Lower lobe of right lung (tissue), 2 donors: ENCODE measurements at regions not wholly inside any gene's neighbourhood (a gene's known extent, or its start where the extent isn't known, plus 50 kb on each side); places are given as distances from the start of the nearest gene placed in this dataset.

Source experiments
- ATAC-seq, 2 donors: fragments of 200-7000 bp; cut with Tn5 transposase; one replicate each; pipeline ENCODE4 v1.9.1; 2020 to 2022; ENCODE audit warnings: mild to moderate bottlenecking in 2 of 2, moderate library complexity in 2 of 2
- DNase-seq: peaks from one replicate; pipeline ENCODE4 v3.0.0-alpha.2; 2020
- H3K27ac ChIP-seq: fragments of 200-600 bp; one replicate; pipeline ENCODE4 v1.8.0; 2022
- H3K27me3 ChIP-seq: fragments of 200-600 bp; one replicate; pipeline ENCODE4 v1.8.0; 2022; ENCODE audit warnings: low read depth
- H3K36me3 ChIP-seq: fragments of 200-600 bp; one replicate; pipeline ENCODE4 v1.8.0; 2022; ENCODE audit warnings: mild to moderate bottlenecking
- H3K4me1 ChIP-seq: fragments of 200-600 bp; one replicate; pipeline ENCODE4 v1.8.0; 2022
- H3K4me3 ChIP-seq: fragments of 200-600 bp; one replicate; pipeline ENCODE4 v1.8.0; 2022; ENCODE audit warnings: mild to moderate bottlenecking
- H3K9me3 ChIP-seq: fragments of 200-600 bp; one replicate; pipeline ENCODE4 v1.8.0; 2022
- intact Hi-C: fragments of 100-400 bp; cut with DNase I; formaldehyde crosslinking; loops from one replicate; pipeline ENCODE4 v1.11.0; 2022
- TF ChIP-seq, protein P1 (sequence below): fragments of 200-600 bp; IDR thresholded peaks from one replicate; pipeline ENCODE4 v1.8.0; 2022; ENCODE audit warnings: antibody characterized with exemption, mild to moderate bottlenecking
- donor health status: DM: no; HTN: yes; CAD: no; lungs with severe emphysema.

DNA sequence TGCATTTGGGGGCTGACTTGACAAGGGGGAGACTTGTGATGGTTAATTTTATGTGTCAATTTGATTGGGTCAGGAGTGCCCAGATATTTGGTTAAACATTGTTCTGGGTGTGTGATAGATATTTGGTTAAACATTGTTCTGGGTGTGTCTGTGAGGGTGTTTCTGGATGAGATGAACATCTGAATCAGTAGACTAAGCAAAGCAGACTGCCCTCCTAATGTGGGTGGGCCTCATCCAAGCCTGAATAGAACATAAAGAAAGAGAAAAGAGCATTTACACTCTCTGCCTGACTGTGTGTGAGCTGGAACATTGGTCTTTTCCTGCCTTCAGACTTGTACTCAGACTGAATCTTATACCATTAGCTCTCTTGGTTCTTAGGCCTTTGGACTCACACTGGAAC is 113.5 kb downstream of the ODF2L start:
- TF ChIP-seq, protein P1, sequence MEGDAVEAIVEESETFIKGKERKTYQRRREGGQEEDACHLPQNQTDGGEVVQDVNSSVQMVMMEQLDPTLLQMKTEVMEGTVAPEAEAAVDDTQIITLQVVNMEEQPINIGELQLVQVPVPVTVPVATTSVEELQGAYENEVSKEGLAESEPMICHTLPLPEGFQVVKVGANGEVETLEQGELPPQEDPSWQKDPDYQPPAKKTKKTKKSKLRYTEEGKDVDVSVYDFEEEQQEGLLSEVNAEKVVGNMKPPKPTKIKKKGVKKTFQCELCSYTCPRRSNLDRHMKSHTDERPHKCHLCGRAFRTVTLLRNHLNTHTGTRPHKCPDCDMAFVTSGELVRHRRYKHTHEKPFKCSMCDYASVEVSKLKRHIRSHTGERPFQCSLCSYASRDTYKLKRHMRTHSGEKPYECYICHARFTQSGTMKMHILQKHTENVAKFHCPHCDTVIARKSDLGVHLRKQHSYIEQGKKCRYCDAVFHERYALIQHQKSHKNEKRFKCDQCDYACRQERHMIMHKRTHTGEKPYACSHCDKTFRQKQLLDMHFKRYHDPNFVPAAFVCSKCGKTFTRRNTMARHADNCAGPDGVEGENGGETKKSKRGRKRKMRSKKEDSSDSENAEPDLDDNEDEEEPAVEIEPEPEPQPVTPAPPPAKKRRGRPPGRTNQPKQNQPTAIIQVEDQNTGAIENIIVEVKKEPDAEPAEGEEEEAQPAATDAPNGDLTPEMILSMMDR: no peak
- intact Hi-C loops: no loop called here
- ATAC-seq: no peak
- H3K36me3 ChIP-seq: no peaks in the 10 kb centered on the region
- no peak overlapping the region for H3K27ac ChIP-seq
- no peak overlapping the region for H3K4me3 ChIP-seq
- no peaks in the 10 kb centered on the region for H3K4me1 ChIP-seq
- no peak for DNase-seq
- no peaks in the 10 kb centered on the region for H3K9me3 ChIP-seq
- no peaks in the 10 kb centered on the region for H3K27me3 ChIP-seq

DNA sequence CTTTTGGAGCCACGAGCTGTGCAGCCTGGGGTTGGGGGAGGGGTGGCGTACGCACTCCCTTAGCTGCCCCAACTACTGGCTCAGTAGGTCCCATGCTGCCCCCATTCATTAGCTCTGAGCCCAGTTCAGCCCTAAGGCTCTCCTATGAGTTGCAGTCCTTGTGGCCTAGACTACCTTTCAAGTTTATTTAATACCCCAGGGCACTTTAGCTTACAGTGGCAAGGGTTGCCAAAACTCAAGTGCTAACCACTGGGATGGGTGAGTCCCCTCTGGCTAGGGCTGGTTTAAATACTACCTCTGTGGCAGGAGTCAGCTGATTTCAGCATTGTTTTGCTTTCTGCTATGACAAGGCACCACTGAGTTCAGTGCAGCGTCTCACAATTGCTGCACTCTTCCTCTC is 118.2 kb downstream of the ODF2L start:
- no peak overlapping the region for H3K4me3 ChIP-seq
- H3K9me3 ChIP-seq: no peaks in the 10 kb centered on the region
- intact Hi-C loops: no loop called here
- TF ChIP-seq, protein P1: no peak
- H3K4me1 ChIP-seq: no peaks in the 10 kb centered on the region
- no peaks in the 10 kb centered on the region for H3K36me3 ChIP-seq
- DNase-seq: no peak
- H3K27ac ChIP-seq: no peak overlapping the region
- H3K27me3 ChIP-seq: no peaks in the 10 kb centered on the region
- peak in 1 of 2 donors; percentile 37 for ATAC-seq

DNA sequence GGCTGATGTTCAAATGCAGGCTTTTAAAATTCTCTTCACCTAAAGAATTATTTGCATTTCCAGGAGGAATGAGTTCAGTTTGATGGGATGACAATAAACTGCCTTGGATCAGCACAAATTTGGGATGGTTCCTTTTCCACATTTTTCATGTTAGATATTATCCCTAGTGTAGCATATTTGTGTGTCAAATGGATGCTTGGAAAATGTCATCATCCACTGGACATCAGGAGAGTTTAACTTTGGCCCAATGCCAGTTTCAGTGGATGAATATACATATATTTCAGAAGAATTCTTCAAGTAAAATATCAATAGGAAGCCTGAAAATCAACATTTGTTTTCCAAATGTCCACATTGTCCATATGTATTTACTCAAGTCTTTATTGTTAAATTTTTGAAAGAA is 116.5 kb upstream of the COL24A1 start:
- no peak for DNase-seq
- Histone ChIP-seq H3K36me3 (no peaks in the 10 kb centered on the region), H3K4me3 (no peak overlapping the region), H3K4me1 (no peaks in the 10 kb centered on the region), H3K27ac (no peak overlapping the region), H3K27me3 (no peaks in the 10 kb centered on the region), H3K9me3 (no peaks in the 10 kb centered on the region)
- TF ChIP-seq, protein P1: no peak
- intact Hi-C loops: no loop called here
- no peak for ATAC-seq

DNA sequence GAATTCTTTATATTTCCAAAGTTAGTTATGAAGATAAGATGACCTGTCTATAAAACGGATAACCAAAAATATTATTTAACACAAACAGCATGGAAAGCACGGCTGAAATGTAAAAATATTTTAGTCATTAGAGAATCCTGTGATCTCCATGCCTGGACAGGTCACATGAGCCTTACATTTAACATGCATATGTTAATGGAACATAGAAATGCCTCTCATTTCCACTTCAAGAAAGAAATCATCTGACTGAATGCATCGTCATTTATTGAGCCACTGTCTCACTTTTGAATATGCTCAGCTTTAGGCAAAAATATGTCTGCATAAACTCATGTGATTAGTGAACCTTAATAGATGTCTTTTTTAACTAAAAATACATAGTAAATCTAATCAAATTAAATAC is 115.5 kb upstream of the COL24A1 start:
- no peak overlapping the region for H3K27ac ChIP-seq
- no peaks in the 10 kb centered on the region for H3K9me3 ChIP-seq
- H3K4me3 ChIP-seq: no peak overlapping the region
- H3K4me1 ChIP-seq: no peaks in the 10 kb centered on the region
- DNase-seq (no peak), ATAC-seq (no peak)
- intact Hi-C loops: no loop called here
- TF ChIP-seq, protein P1: no peak
- no peaks in the 10 kb centered on the region for H3K36me3 ChIP-seq
- no peaks in the 10 kb centered on the region for H3K27me3 ChIP-seq

DNA sequence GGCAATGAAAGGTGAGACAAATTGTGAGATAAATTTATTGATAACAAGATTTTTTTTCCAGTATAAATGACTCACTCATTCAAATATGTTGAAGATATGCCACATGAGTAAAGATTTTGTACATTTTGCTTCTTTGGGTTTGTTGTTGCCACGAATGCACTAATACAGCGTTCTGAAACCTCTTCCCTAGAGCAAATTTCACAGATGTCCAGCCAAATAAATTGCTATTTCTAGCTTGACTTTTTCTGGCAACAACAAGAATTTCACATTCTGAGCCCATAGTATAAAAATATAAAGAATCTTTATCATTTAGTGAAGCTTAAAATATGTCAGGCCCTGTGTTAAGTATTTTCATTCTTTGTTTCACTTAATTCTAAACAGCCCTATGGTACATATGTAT is 114.5 kb upstream of the COL24A1 start:
- no peaks in the 10 kb centered on the region for H3K27me3 ChIP-seq
- intact Hi-C loops: no loop called here
- TF ChIP-seq, protein P1: no peak
- no peak overlapping the region for H3K27ac ChIP-seq
- no peaks in the 10 kb centered on the region for H3K9me3 ChIP-seq
- DNase-seq: no peak
- no peak for ATAC-seq
- H3K4me1 ChIP-seq: no peaks in the 10 kb centered on the region
- H3K36me3 ChIP-seq: no peaks in the 10 kb centered on the region
- H3K4me3 ChIP-seq: no peak overlapping the region

DNA sequence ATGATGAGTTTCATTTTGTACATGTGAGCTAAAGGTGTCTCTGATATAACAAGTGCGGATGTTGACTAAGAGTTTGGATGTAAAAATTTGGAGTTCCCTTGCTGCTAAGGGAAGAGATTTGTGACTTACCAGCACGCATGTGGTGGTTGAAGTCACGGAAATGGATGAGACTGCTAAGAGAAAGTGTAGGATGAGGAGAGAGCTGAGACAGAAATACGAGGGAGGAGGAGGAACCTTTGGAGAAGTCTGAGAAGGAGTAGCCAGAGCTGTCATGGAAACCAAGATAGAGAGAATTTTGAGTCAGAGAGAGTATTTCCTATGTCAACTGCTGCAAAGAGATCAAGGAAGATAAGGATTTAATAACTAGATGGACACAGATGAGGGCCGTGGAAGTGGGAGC is 106.5 kb upstream of the COL24A1 start:
- no peaks in the 10 kb centered on the region for H3K27me3 ChIP-seq
- H3K27ac ChIP-seq: no peak overlapping the region
- intact Hi-C loops: no loop called here
- no peaks in the 10 kb centered on the region for H3K9me3 ChIP-seq
- no peak for ATAC-seq
- H3K4me1 ChIP-seq: no peaks in the 10 kb centered on the region
- no peak for DNase-seq
- H3K36me3 ChIP-seq: no peaks in the 10 kb centered on the region
- H3K4me3 ChIP-seq: no peak overlapping the region
- TF ChIP-seq, protein P1: no peak
